Esophagus muscularis mucosa (tissue), 4 donors: ENCODE measurements at regions not wholly inside any gene's neighbourhood (a gene's known extent, or its start where the extent isn't known, plus 50 kb on each side); places are given as distances from the start of the nearest gene placed in this dataset.

ENCODE experiments used
- CTCF ChIP-seq, 3 experiments: fragments of 200-600 bp in 2 of 3; fragments of 450-650 bp in 1 of 3; sonication (generic) in 2 of 3; IDR thresholded peaks; one replicate each; pipeline ENCODE4 v1.5.1; 2017 to 2019; ENCODE audit warnings: antibody characterized with exemption in 3 of 3, mild to moderate bottlenecking in 2 of 3, moderate library complexity in 1 of 3
- EP300 ChIP-seq: sonication (generic); formaldehyde crosslinking; IDR thresholded peaks from one replicate; pipeline ENCODE4 v1.6.1; 2017; ENCODE audit warnings: antibody characterized with exemption
- POLR2AphosphoS5 ChIP-seq, 2 donors: sonication (generic); formaldehyde crosslinking; IDR thresholded peaks; one replicate each; pipeline ENCODE4 v1.6.1; 2017; ENCODE audit warnings: antibody characterized with exemption in 2 of 2

GRCh38 chr13:99103536-99103935, 97.1 kb upstream of the UBAC2 start:
- no peak for TF ChIP-seq CTCF (IDR thresholded peaks at IDR 0.05)
- no peak for TF ChIP-seq POLR2AphosphoS5 (IDR thresholded peaks at IDR 0.05)
- no peak for TF ChIP-seq EP300
